HL-60 (cell line): ENCODE measurements at regions not wholly inside any gene's neighbourhood (a gene's known extent, or its start where the extent isn't known, plus 50 kb on each side); places are given as distances from the start of the nearest gene placed in this dataset.

ENCODE experiments used
- DNase-seq, 2 experiments: peaks; one replicate each; pipeline ENCODE4 v3.0.0-alpha.2; 2010 to 2020; ENCODE audit warnings: low read depth in 1 of 2, low spot score in 1 of 2
- H3K27ac ChIP-seq: fragments of 250-450 bp; sonication (Bioruptor Pico); replicated peaks from 2 replicates; pipeline ENCODE4 v1.5.1; 2020; ENCODE audit warnings: mild to moderate bottlenecking, moderate library complexity
- H3K27me3 ChIP-seq: fragments of 250-450 bp; sonication (Bioruptor Pico); 2 replicates; pipeline ENCODE4 v1.5.1; 2021; ENCODE audit warnings: mild to moderate bottlenecking, moderate library complexity; ENCODE audit not compliant: insufficient read depth, poor library complexity, severe bottlenecking
- H3K4me3 ChIP-seq: replicated peaks from 2 replicates; pipeline ENCODE4 v1.5.1; 2011; ENCODE audit warnings: mild to moderate bottlenecking, control low read depth, low read length; ENCODE audit not compliant: insufficient read depth
- GABPA ChIP-seq: IDR thresholded peaks from 2 replicates; pipeline ENCODE4 v1.6.1; 2012; ENCODE audit warnings: low read depth
- POLR2AphosphoS5 ChIP-seq: IDR thresholded peaks from 2 replicates; pipeline ENCODE4 v1.6.1; 2012; ENCODE audit warnings: low read depth
- SPI1 ChIP-seq: IDR thresholded peaks from 2 replicates; pipeline ENCODE4 v1.6.1; 2012; ENCODE audit warnings: low read depth, mild to moderate bottlenecking, borderline replicate concordance
- TF ChIP-seq, protein P1 (sequence below): IDR thresholded peaks from one replicate; pipeline ENCODE4 v1.5.1; 2011; ENCODE audit warnings: low read length, control low read depth, inconsistent platforms; ENCODE audit not compliant: insufficient read depth
- TF ChIP-seq, protein P2 (sequence below): IDR thresholded peaks from 2 replicates; pipeline ENCODE4 v1.6.1; 2012; ENCODE audit warnings: low read depth; ENCODE audit not compliant: insufficient replicate concordance

DNA sequence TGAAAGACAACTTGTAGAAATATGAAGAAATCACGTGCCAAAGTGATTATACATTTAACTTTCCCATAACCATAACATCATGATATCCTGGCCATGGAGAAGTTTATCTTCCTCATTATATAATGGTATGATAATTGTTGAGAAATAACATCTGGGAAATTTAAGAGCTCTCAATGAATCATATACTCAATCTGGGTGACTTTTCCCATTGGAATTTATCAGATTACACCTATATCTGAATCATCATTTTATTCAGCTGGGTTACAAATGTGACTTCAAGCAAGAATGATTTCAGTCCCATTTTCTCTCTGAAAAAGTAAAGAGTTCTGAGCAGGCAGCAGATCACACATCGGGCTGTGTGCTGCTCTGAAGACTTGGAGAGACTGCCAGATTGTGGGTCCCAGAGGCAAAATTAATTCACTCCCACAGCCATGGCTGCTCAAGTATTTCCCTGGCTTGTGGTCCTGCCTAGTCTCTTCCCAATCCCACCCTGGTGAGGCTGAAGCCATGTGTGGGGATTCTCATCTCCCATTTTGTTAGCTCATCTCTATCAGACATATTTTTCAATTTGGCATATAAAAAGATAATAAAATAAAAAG lies 278.0 kb downstream of the MRPL39 start:
- Histone ChIP-seq H3K4me3 (no peak overlapping the region), H3K27ac (no peak overlapping the region), H3K27me3 (no peaks in the 10 kb centered on the region)
- DNase-seq: no peak
- TF ChIP-seq GABPA (no peak), SPI1 (no peak), POLR2AphosphoS5 (no peak)
- TF ChIP-seq, protein P1, sequence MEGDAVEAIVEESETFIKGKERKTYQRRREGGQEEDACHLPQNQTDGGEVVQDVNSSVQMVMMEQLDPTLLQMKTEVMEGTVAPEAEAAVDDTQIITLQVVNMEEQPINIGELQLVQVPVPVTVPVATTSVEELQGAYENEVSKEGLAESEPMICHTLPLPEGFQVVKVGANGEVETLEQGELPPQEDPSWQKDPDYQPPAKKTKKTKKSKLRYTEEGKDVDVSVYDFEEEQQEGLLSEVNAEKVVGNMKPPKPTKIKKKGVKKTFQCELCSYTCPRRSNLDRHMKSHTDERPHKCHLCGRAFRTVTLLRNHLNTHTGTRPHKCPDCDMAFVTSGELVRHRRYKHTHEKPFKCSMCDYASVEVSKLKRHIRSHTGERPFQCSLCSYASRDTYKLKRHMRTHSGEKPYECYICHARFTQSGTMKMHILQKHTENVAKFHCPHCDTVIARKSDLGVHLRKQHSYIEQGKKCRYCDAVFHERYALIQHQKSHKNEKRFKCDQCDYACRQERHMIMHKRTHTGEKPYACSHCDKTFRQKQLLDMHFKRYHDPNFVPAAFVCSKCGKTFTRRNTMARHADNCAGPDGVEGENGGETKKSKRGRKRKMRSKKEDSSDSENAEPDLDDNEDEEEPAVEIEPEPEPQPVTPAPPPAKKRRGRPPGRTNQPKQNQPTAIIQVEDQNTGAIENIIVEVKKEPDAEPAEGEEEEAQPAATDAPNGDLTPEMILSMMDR: no peak
- TF ChIP-seq, protein P2, sequence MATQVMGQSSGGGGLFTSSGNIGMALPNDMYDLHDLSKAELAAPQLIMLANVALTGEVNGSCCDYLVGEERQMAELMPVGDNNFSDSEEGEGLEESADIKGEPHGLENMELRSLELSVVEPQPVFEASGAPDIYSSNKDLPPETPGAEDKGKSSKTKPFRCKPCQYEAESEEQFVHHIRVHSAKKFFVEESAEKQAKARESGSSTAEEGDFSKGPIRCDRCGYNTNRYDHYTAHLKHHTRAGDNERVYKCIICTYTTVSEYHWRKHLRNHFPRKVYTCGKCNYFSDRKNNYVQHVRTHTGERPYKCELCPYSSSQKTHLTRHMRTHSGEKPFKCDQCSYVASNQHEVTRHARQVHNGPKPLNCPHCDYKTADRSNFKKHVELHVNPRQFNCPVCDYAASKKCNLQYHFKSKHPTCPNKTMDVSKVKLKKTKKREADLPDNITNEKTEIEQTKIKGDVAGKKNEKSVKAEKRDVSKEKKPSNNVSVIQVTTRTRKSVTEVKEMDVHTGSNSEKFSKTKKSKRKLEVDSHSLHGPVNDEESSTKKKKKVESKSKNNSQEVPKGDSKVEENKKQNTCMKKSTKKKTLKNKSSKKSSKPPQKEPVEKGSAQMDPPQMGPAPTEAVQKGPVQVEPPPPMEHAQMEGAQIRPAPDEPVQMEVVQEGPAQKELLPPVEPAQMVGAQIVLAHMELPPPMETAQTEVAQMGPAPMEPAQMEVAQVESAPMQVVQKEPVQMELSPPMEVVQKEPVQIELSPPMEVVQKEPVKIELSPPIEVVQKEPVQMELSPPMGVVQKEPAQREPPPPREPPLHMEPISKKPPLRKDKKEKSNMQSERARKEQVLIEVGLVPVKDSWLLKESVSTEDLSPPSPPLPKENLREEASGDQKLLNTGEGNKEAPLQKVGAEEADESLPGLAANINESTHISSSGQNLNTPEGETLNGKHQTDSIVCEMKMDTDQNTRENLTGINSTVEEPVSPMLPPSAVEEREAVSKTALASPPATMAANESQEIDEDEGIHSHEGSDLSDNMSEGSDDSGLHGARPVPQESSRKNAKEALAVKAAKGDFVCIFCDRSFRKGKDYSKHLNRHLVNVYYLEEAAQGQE: no peak

DNA sequence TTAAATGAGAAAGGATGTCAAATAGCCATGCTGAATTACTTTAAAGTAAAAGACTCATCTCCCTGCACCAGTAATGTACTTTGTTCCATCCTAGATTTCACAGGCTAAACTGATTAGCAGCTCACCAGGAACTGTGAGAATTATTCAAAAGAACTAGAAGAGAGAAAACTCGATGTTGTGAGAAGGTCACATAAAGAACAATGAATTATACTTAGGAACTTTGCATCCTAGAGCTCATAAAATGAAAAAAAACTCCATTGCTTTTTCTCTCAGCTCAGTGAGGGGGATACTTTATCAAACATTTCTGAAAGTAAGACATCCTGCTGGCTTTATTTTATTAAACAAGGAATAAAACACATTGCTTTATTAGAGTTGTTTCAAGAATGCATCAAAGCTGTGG lies 278.5 kb downstream of the MRPL39 start:
- TF ChIP-seq SPI1: no peak
- TF ChIP-seq, protein P1: no peak
- no peak for TF ChIP-seq GABPA
- TF ChIP-seq POLR2AphosphoS5: no peak
- TF ChIP-seq, protein P2: no peak
- Histone ChIP-seq H3K4me3 (no peak overlapping the region), H3K27ac (no peak overlapping the region), H3K27me3 (no peaks in the 10 kb centered on the region)
- DNase-seq: no peak

DNA sequence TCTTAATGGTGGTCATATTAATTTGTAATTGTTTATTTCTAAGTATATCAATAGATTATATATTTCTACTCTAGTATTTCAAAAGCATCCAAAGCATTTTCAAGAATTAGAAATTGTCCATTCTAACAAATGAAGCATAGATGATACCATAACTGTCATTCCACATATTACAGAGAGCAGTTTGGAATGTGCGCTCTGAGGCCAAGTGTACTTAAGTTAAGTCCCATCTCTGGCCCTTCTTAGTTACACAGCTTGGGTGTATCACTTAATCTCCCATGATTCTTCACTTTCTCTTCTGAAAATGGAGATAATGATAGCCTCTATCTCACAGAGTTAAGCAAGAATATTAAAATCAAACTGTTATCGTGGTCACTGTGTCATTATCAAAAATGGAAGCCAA lies 281.1 kb downstream of the MRPL39 start:
- no peak for DNase-seq
- TF ChIP-seq GABPA (no peak), POLR2AphosphoS5 (no peak), SPI1 (no peak)
- TF ChIP-seq, protein P2: no peak
- TF ChIP-seq, protein P1: no peak
- no peak overlapping the region for H3K27ac ChIP-seq
- no peaks in the 10 kb centered on the region for H3K27me3 ChIP-seq
- H3K4me3 ChIP-seq: no peak overlapping the region
